Kidney (tissue), 13 donors: ENCODE measurements at regions not wholly inside any gene's neighbourhood (a gene's known extent, or its start where the extent isn't known, plus 50 kb on each side); places are given as distances from the start of the nearest gene placed in this dataset.
"Not testable (repeated sequence)": the region's sequence is repeated elsewhere in the genome, so short reads cannot be mapped to it uniquely, and the experiment has no call there.

Experiments used
- DNase-seq, 5 donors: peaks; one replicate each; pipeline ENCODE4 v3.0.0-alpha.2; 2013 to 2020
- FAIRE-seq: peaks from 2 replicates; lab custom pipeline; 2012; peaks lifted over from hg19 to GRCh38; lab: Jason Lieb, UNC
- H3K27ac ChIP-seq, 2 donors: one replicate each; pipeline ENCODE4 v1.7.0; 2013; ENCODE audit warnings: low read depth in 2 of 2, low read length in 2 of 2, inconsistent platforms in 1 of 2
- H3K27me3 ChIP-seq: one replicate; pipeline ENCODE4 v1.7.1; 2013; ENCODE audit warnings: low read length, inconsistent platforms; ENCODE audit not compliant: control insufficient read depth, insufficient read depth
- H3K36me3 ChIP-seq, 3 donors: one replicate each; pipeline versions ENCODE4 v1.7.0 to v1.7.1; 2013; ENCODE audit warnings: low read length in 3 of 3, control low read depth in 1 of 3, inconsistent platforms in 1 of 3; ENCODE audit not compliant: insufficient read depth in 3 of 3, control insufficient read depth in 2 of 3
- H3K4me1 ChIP-seq, 3 donors: one replicate each; pipeline versions ENCODE4 v1.7.0 to v1.7.1; 2013; ENCODE audit warnings: low read length in 3 of 3, inconsistent platforms in 1 of 3, low read depth in 1 of 3; ENCODE audit not compliant: control insufficient read depth in 2 of 3, insufficient read depth in 2 of 3
- H3K4me3 ChIP-seq, 3 donors: one replicate each; pipeline versions ENCODE4 v1.7.0 to v1.8.1; 2013; ENCODE audit warnings: low read length in 3 of 3, control low read depth in 1 of 3, inconsistent platforms in 1 of 3
- H3K9ac ChIP-seq, 3 donors: one replicate each; pipeline versions ENCODE4 v1.7.0 to v1.7.1; 2013; ENCODE audit warnings: low read length in 3 of 3, control low read depth in 1 of 3, inconsistent platforms in 1 of 3
- H3K9me3 ChIP-seq, 3 donors: one replicate each; pipeline versions ENCODE4 v1.7.0 to v1.7.1; 2013; ENCODE audit warnings: low read length in 3 of 3, control low read depth in 1 of 3, inconsistent platforms in 1 of 3; ENCODE audit not compliant: control insufficient read depth in 2 of 3, insufficient read depth in 1 of 3
- CTCF ChIP-seq: IDR thresholded peaks from 3 replicates; pipeline ENCODE4 v1.5.1; 2012; ENCODE audit warnings: mild to moderate bottlenecking, moderate library complexity, borderline replicate concordance; ENCODE audit not compliant: insufficient read depth; ENCODE audit errors: extremely low read depth
- intact Hi-C: fragments of 100-400 bp; cut with DNase I; formaldehyde crosslinking; loops from one replicate; pipeline ENCODE4 v1.11.1; 2022
- donor health status: control.
- donor health status: control.
- donor health status: control.
- donor health status: control.
- donor health status: control.
- donor health status: DM: yes; HTN: yes; CAD: no.
- donor health status: Normal renal cell carcinoma (clear cell type).

- no peak for TF ChIP-seq CTCF
- no peak overlapping the region for H3K4me3 ChIP-seq
- H3K36me3 ChIP-seq: no peaks in the 10 kb centered on the region
- H3K9me3 ChIP-seq: no peaks in the 10 kb centered on the region
- intact Hi-C loops: no loop called here
- H3K4me1 ChIP-seq: no peaks in the 10 kb centered on the region
- no peak for FAIRE-seq
- no peak overlapping the region for H3K27ac ChIP-seq
- no peak for DNase-seq
- no peak overlapping the region for H3K9ac ChIP-seq
- peaks cover 3% of the 10 kb centered on the region for H3K27me3 ChIP-seq
Observed at GRCh38 chr6:27720607-27721580, 191.3 kb downstream of the OR2B2 start.

GRCh38 chr6:27719039-27719438 lies 193.2 kb downstream of the OR2B2 start:
- DNase-seq, H3K27me3 ChIP-seq, H3K27ac ChIP-seq, H3K4me1 ChIP-seq, H3K4me3 ChIP-seq, FAIRE-seq, H3K9me3 ChIP-seq, intact Hi-C loops, H3K9ac ChIP-seq, H3K36me3 ChIP-seq: not testable (repeated sequence)

- Histone ChIP-seq H3K36me3 (no peaks in the 10 kb centered on the region), H3K4me1 (no peaks in the 10 kb centered on the region), H3K9me3 (no peaks in the 10 kb centered on the region), H3K27me3 (no peaks in the 10 kb centered on the region), H3K27ac (no peak overlapping the region), H3K4me3 (no peak overlapping the region), H3K9ac (no peak overlapping the region)
- DNase-seq: no peak
- TF ChIP-seq CTCF: no peak
- FAIRE-seq: no peak
- intact Hi-C loops: no loop called here
Observed at GRCh38 chr6:27706431-27706830, 205.8 kb downstream of the OR2B2 start.

GRCh38 chr6:27700337-27700736 lies 211.9 kb downstream of the OR2B2 start:
- Histone ChIP-seq H3K9ac (no peak overlapping the region), H3K36me3 (no peaks in the 10 kb centered on the region), H3K4me1 (no peaks in the 10 kb centered on the region), H3K4me3 (no peak overlapping the region), H3K27me3 (no peaks in the 10 kb centered on the region), H3K9me3 (no peaks in the 10 kb centered on the region), H3K27ac (no peak overlapping the region)
- no peak for DNase-seq
- intact Hi-C loops: no loop called here
- no peak for TF ChIP-seq CTCF
- no peak for FAIRE-seq
